DMS114 treated with DMSO at 0.1 percent for 48 hours (cell line): ENCODE measurements at regions not wholly inside any gene's neighbourhood (a gene's known extent, or its start where the extent isn't known, plus 50 kb on each side); places are given as distances from the start of the nearest gene placed in this dataset.
"Not testable (repeated sequence)": the region's sequence is repeated elsewhere in the genome, so short reads cannot be mapped to it uniquely, and the experiment has no call there.

Experiments
- DNase-seq: peaks from one replicate; lab custom pipeline; 2025; ENCODE audit not compliant: unreplicated experiment; lab: John Stamatoyannopoulos, UW

DNA sequence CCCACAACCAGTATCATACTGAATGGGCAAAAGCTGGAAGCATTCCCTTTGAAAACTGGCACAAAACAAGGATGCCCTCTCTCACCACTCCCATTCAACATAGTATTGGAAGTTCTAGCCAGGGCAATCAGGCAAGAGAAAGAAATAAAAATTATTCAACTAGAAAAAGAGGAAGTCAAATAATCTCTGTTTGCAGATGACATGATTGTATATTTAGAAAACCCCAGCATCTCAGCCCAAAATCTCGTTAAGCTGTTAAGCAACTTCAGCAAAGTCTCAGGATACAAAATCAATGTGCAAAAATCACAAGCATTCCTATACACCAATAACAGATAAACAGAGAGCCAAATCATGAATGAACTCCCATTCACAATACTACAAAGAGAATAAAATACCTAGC is 1297.0 kb upstream of the PCDH9 start:
- not testable (repeated sequence) for DNase-seq

GRCh38 chr13:68523838-68524424 is 1293.8 kb upstream of the PCDH9 start:
- no peak for DNase-seq

DNA sequence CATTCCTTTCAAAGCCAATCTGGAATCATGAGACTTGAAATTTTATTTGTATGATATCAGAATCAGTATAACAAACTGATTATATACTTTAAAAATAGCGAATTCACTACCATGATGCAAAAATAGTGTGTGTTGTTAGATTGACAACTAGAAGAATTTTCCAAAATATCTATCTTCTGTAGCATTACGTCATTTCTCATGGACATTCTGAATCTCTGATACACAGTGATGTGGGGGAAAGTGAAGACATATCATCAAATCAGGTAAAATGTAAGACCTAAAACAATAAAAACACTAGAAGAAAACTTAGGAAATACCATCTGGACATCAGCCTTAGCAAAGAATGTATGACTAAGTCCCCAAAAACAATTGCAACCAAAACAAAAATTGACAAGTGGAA is 1292.0 kb upstream of the PCDH9 start:
- no peak for DNase-seq

GRCh38 chr13:68509734-68510621 is 1279.8 kb upstream of the PCDH9 start:
- no peak for DNase-seq

DNA sequence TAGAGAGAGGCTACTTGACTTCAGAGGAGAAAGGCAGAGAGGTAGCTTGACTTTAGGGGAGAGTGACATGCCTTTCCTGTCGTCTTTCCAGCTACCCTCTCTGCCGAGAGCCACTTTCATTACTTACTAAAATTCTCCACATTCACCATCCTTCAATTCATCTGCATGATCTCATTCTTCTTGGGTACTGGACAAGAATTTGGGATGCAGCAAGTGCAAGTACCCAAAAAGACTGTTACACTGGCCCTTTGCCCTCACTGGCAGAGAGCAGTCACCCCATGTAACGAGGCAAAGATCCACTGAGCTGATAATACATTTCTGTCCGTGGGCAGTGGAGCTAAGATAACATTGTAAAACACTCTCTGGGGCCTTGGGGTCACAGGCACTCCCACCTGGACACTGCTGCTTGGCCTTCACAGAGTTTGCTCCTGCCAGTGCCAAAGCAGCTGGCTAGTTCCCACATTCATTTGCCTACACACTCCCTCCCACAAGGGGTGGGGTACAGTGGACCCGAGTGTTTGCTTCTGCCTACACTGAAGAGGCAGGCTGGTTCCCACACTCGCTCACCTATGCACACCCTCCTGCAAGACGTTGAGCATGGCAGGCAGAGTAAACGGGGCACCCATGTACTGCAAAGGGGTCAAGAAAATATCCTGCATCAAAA is 1276.9 kb upstream of the PCDH9 start:
- no peak for DNase-seq

DNA sequence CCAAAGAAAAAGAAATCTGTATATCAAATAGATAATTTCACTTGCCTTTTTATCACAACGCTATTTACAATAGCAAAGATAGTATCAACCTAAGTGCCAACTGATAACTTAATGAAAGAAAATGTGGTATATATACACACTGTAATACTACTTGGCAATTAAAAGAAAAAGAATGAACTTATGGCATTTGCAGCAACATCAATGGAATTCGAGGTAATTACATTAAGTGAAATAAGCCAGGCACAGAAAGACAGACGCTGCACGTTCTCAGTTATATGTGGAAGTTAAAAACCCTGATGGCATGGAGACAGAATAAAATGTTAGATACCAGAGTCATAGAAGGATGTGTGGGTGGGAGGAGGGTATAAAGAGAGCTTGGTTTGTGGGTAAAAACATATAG is 1260.5 kb upstream of the PCDH9 start:
- no peak for DNase-seq

DNA sequence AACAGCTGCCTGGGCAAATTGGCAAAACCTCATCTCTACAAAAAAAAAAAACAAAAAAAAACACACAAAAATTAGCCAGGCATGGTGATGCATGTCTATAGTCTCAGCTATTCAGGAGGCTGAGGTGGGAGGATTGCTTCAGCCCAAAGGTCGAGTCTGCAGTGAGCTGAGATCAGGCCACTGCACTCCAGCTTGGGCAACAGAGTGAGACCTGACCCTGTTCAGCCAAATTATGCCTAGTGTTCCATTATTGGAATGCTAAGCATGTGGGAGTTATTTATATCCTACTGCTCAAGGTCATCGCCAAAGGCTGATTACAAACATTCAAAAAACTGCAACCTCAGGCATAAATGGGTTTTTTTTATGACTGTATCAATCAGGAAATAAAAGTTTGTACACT is 1251.0 kb upstream of the PCDH9 start:
- no peak for DNase-seq

- no peak for DNase-seq
Measured at GRCh38 chr13:68473834-68474326, 1243.7 kb upstream of the PCDH9 start.

DNA sequence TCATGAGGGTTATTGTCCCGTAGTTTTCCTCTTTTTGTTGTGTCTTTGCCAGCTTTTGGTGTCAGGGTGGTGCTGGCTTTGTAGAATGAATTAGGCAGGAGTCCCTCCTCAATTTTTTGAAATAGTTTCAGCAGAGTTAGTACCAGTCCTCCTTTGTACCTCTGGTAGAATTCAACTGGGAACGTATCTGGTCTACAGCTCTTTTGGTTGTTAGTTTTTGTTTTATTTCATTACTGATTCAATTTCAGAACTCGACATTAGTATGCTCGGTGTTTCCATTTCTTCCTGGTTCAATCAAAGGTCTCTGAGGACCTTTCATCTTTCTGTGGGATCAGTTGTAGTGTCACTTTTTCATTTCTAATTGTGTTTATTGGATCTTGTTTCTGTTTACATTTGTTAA is 1237.0 kb upstream of the PCDH9 start:
- DNase-seq = no peak

GRCh38 chr13:68440874-68441273 is 1210.7 kb upstream of the PCDH9 start:
- DNase-seq = no peak

- DNase-seq = no peak
Measured at GRCh38 chr13:68439817-68440216, 1209.7 kb upstream of the PCDH9 start.

- DNase-seq = no peak
Measured at GRCh38 chr13:68428292-68428691, 1198.2 kb upstream of the PCDH9 start.

- no peak for DNase-seq
Measured at GRCh38 chr13:68417801-68418200, 1187.7 kb upstream of the PCDH9 start.

GRCh38 chr13:68410007-68410406 is 1179.9 kb upstream of the PCDH9 start:
- DNase-seq = no peak

GRCh38 chr13:68390987-68391386 is 1160.9 kb upstream of the PCDH9 start:
- DNase-seq = no peak

DNA sequence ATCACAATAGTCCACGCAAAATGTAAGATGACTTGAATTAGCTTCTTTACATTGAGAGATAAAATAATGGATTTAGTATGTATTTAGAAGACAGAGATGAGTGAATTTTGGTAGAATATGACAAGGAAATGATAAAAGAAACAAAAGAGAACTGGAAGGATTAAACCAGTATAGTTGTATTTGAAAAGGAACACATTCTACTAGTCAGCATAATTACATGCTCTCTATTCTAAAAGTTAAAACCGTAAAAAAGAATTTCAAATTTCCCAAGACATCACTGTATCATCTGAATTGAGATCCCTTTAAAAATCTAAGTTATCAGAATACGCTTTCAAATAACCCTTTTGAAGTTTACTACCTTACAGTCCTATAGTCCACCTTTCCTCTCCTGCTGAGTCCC is 1156.7 kb upstream of the PCDH9 start:
- DNase-seq = no peak

DNA sequence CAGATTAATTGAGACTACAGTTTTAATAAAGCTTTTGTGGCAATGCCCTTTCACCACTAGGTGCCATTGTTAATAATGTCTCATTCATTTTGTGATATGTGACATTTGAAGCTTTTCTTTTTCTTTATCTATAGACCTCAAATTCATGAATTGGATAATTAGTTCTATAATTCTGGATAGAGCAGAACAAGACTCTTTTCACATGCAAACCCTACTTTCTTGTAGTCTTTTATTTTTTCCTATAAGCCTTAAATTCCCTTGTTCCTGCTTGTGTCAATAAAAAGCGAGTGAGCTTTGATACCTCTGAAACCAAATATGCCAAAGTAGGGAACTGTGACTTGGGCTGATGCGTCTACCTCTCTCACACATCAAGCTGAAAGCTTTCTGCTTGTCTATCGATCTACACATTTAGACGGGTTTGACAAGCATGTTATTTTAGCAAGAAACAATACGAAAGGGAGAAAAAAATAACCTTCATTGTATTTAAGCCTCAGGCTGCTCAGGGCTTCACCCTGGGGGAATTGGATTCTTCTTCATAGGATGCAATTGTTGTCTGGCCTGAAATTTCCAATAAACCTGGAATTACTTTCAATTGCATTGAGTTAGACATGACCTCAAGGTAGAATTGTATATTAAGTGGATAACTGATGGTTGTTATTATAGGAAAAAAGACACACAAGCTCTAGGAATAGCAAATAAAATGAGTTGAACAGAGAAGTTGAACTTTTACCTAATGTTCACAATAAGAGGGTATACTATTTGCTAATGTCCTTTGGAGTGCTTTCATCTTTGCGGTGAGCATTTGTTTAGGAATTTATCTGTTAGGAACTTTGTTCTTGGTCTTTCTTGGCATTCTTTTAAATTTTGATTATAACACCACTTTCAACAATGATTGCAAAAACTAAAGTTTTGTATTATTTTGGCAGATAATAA is 1150.2 kb upstream of the PCDH9 start:
- no peak for DNase-seq

- no peak for DNase-seq
Measured at GRCh38 chr13:68378294-68378693, 1148.2 kb upstream of the PCDH9 start.

- no peak for DNase-seq
Measured at GRCh38 chr13:68375004-68375403, 1144.9 kb upstream of the PCDH9 start.

- no peak for DNase-seq
Measured at GRCh38 chr13:68369739-68370138, 1139.6 kb upstream of the PCDH9 start.

DNA sequence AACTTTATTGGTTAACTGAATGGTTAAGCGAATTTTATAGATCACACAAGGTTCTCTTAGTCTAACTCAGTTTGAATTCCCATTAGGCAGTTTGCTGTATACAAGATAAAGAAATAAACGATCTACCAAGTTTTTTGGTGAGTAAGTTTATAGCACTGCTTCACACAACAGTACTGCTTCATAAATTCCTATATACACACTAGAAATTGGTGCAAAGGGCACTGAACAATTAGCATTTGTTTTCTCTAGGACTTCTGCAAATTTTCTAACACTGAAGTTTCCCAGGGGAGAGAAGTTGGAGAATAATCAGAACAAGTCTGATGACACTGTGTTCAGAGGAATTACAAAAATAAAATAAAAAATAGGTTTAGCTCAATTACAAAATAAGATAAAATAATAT is 1138.8 kb upstream of the PCDH9 start:
- no peak for DNase-seq
